ENCODE measurements at regions not wholly inside any gene's neighbourhood (a gene's known extent, or its start where the extent isn't known, plus 50 kb on each side); places are given as distances from the start of the nearest gene placed in this dataset.

GRCh38 chr4:24372881-24373280 is 211.5 kb downstream of the DHX15 start:
- Mint-ChIP-seq H3K9me3 (no peaks in the 10 kb centered on the region), H3K4me3 (no peak overlapping the region), H3K27ac (no peak overlapping the region), H3K27me3 (ENCODE audit: low read depth) (no peaks in the 10 kb centered on the region), H3K4me1 (peaks cover 11% of the 10 kb centered on the region), H3K36me3 (ENCODE audit: low read depth) (no peaks in the 10 kb centered on the region)
- no peak for TF ChIP-seq CTCF (IDR thresholded peaks at IDR 0.05; ENCODE audit: unreplicated experiment in 3 of 3)

- no peak overlapping the region for H3K4me3 Mint-ChIP-seq
- peaks cover 11% of the 10 kb centered on the region for H3K4me1 Mint-ChIP-seq
- no peak for TF ChIP-seq CTCF (IDR thresholded peaks at IDR 0.05; ENCODE audit: unreplicated experiment in 3 of 3)
- no peaks in the 10 kb centered on the region for H3K9me3 Mint-ChIP-seq
- no peaks in the 10 kb centered on the region for H3K36me3 Mint-ChIP-seq (ENCODE audit: low read depth)
- no peak overlapping the region for H3K27ac Mint-ChIP-seq
- no peaks in the 10 kb centered on the region for H3K27me3 Mint-ChIP-seq (ENCODE audit: low read depth)
Measured at GRCh38 chr4:24372341-24372740, 212.0 kb downstream of the DHX15 start.

- no peak for TF ChIP-seq CTCF (IDR thresholded peaks at IDR 0.05; ENCODE audit: unreplicated experiment in 3 of 3)
- H3K4me3 Mint-ChIP-seq = no peak overlapping the region
Measured at GRCh38 chr4:24370421-24370820, 213.9 kb downstream of the DHX15 start.

GRCh38 chr4:24369507-24370029 is 214.8 kb downstream of the DHX15 start:
- Mint-ChIP-seq H3K4me1 (peaks cover 11% of the 10 kb centered on the region), H3K9me3 (no peaks in the 10 kb centered on the region), H3K36me3 (ENCODE audit: low read depth) (no peaks in the 10 kb centered on the region), H3K27ac (no peak overlapping the region), H3K27me3 (ENCODE audit: low read depth) (no peaks in the 10 kb centered on the region), H3K4me3 (no peak overlapping the region)
- TF ChIP-seq CTCF (IDR thresholded peaks at IDR 0.05; ENCODE audit: unreplicated experiment in 3 of 3) = no peak

More at GRCh38 chr4:24370421-24370820, 213.9 kb downstream of the DHX15 start:
- no peaks in the 10 kb centered on the region for H3K36me3 Mint-ChIP-seq (ENCODE audit: low read depth)
- no peak overlapping the region for H3K27ac Mint-ChIP-seq
- no peaks in the 10 kb centered on the region for H3K9me3 Mint-ChIP-seq
- H3K4me1 Mint-ChIP-seq = peaks cover 11% of the 10 kb centered on the region
- no peaks in the 10 kb centered on the region for H3K27me3 Mint-ChIP-seq (ENCODE audit: low read depth)

GRCh38 chr4:24368801-24369200 is 215.6 kb downstream of the DHX15 start:
- H3K9me3 Mint-ChIP-seq = no peaks in the 10 kb centered on the region
- H3K27ac Mint-ChIP-seq = no peak overlapping the region
- TF ChIP-seq CTCF (IDR thresholded peaks at IDR 0.05; ENCODE audit: unreplicated experiment in 3 of 3) = no peak
- H3K4me1 Mint-ChIP-seq = peaks cover 11% of the 10 kb centered on the region
- H3K27me3 Mint-ChIP-seq (ENCODE audit: low read depth) = no peaks in the 10 kb centered on the region
- no peaks in the 10 kb centered on the region for H3K36me3 Mint-ChIP-seq (ENCODE audit: low read depth)
- no peak overlapping the region for H3K4me3 Mint-ChIP-seq

GRCh38 chr4:24364852-24365251 is 219.5 kb downstream of the DHX15 start:
- Mint-ChIP-seq H3K4me1 (no peaks in the 10 kb centered on the region), H3K9me3 (no peaks in the 10 kb centered on the region), H3K27me3 (ENCODE audit: low read depth) (no peaks in the 10 kb centered on the region), H3K4me3 (no peak overlapping the region), H3K36me3 (ENCODE audit: low read depth) (no peaks in the 10 kb centered on the region), H3K27ac (no peak overlapping the region)
- no peak for TF ChIP-seq CTCF (IDR thresholded peaks at IDR 0.05; ENCODE audit: unreplicated experiment in 3 of 3)
